ENCODE measurements at regions not wholly inside any gene's neighbourhood (a gene's known extent, or its start where the extent isn't known, plus 50 kb on each side); places are given as distances from the start of the nearest gene placed in this dataset.

GRCh38 chr7:68411742-68412141, 1186.5 kb upstream of the AUTS2 start:
- Histone ChIP-seq H3K27ac (no peak overlapping the region), H3K4me1 (no peaks in the 10 kb centered on the region), H3K4me3 (no peak overlapping the region), H3K36me3 (no peaks in the 10 kb centered on the region), H3K27me3 (no peaks in the 10 kb centered on the region), H3K9me3 (no peaks in the 10 kb centered on the region)
- DNase-seq, result no peak
- 75 to 78% methylated on average over 6 of the region's 6 CpGs for WGBS, 2 donors
- no peak for ATAC-seq (ENCODE audit: low FRiP score in 2 of 2)
- TF ChIP-seq EP300 (IDR thresholded peaks at IDR 0.05), result no peak
- no peak for TF ChIP-seq POLR2A (IDR thresholded peaks at IDR 0.05)
- no peak for TF ChIP-seq CTCF (IDR thresholded peaks at IDR 0.05)
- TF ChIP-seq POLR2AphosphoS5 (IDR thresholded peaks at IDR 0.05), result no peak

DNA sequence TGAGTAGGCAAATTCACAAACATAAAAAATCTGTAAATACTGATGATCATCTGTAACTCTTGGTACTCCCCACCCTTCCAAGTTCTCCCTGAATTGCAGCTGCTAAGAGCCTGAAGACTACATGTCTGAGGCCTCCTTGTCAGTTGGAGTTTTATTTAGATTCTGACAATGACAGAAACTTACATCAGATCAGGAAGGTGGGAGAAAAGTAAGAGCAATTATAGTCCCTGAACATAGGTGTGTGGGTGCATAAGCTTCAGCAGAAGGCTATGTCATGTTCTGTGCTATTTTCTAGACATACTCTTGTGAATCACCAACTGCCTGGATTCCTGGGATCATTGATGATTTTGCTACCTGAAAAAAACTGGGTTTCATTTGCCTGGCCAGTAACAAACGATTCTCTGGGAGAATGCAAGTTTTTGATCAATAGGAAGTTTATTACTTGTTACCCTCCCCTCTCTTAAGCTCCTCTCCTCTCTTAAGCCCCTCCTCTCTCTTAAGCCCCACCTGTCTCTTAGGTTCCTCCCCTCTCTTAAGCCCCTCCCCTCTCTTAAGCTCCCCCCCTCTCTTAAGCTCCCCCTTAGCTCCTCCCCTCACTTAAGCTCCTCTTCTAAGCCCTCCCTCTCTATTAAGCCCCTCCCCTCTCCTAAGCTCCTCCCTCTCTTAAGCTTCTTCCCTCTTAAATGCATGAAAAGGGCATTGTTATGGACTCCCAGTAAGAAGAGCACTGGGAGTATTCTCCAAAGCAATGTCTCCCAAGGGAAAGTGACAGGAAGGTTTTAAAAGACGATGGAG, 1183.4 kb upstream of the AUTS2 start:
- H3K9me3 ChIP-seq, result no peaks in the 10 kb centered on the region
- ATAC-seq (ENCODE audit: low FRiP score in 2 of 2), result no peak
- H3K36me3 ChIP-seq, result no peaks in the 10 kb centered on the region
- no peaks in the 10 kb centered on the region for H3K4me1 ChIP-seq
- TF ChIP-seq CTCF (IDR thresholded peaks at IDR 0.05) (no peak), POLR2AphosphoS5 (IDR thresholded peaks at IDR 0.05) (no peak), POLR2A (IDR thresholded peaks at IDR 0.05) (no peak), EP300 (IDR thresholded peaks at IDR 0.05) (no peak)
- H3K27me3 ChIP-seq, result no peaks in the 10 kb centered on the region
- H3K4me3 ChIP-seq, result no peak overlapping the region
- H3K27ac ChIP-seq, result no peak overlapping the region
- 80 to 92% methylated on average over 2 of the region's 2 CpGs for WGBS, 2 donors
- no peak for DNase-seq

DNA sequence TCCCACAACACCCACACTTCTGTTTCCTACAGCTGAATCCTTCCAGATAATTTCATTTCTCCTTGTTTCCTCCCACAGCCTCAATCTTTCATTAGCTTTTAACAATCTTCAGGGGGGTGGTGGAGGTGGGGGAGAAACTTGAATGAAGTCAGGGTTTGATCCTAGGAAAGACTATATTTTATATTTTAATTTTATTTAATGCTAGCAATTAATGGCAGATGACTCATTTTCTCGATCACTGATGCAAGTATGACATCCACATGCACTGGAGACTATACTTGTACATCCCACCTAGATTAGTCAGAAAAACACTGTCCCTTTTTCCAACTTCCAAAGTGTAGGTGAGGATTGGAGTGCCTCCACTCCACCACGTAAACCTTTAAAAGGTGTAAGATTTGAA, 1181.3 kb upstream of the AUTS2 start:
- TF ChIP-seq POLR2AphosphoS5 (IDR thresholded peaks at IDR 0.05), result no peak
- TF ChIP-seq CTCF (IDR thresholded peaks at IDR 0.05), result no peak
- TF ChIP-seq POLR2A (IDR thresholded peaks at IDR 0.05), result no peak
- no peak for TF ChIP-seq EP300 (IDR thresholded peaks at IDR 0.05)
- DNase-seq (no peak), ATAC-seq (ENCODE audit: low FRiP score in 2 of 2) (no peak)
- Histone ChIP-seq H3K4me1 (no peaks in the 10 kb centered on the region), H3K9me3 (no peaks in the 10 kb centered on the region), H3K27ac (no peak overlapping the region), H3K27me3 (no peaks in the 10 kb centered on the region), H3K4me3 (no peak overlapping the region), H3K36me3 (no peaks in the 10 kb centered on the region)
- 93 to 96% methylated on average over 2 of the region's 2 CpGs for WGBS, 2 donors

DNA sequence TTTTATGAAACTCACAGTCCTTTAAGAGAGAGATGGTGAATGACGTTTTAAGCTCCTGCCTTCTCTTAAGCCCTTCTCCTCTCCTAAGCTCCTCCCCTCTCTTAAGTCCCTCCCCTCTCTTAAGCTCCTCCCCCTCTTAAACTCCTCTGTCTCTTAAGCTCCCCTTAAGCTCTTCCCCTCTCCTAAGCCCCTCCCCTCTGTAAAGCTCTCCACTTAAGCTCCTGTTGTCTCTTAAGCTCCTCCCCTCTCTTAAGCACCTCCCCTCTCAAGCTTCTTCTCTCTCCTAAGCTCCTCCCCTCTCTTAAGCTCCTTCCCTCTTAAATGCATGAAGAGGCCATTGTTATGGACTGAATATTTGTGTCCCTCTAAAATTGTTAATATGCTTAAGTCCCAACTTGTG, 1180.6 kb upstream of the AUTS2 start:
- no peak for ATAC-seq (ENCODE audit: low FRiP score in 2 of 2)
- 40 to 50% methylated on average over 1 of the region's 1 CpG for WGBS, 2 donors
- no peak for TF ChIP-seq POLR2AphosphoS5 (IDR thresholded peaks at IDR 0.05)
- no peak for TF ChIP-seq CTCF (IDR thresholded peaks at IDR 0.05)
- no peak for TF ChIP-seq POLR2A (IDR thresholded peaks at IDR 0.05)
- TF ChIP-seq EP300 (IDR thresholded peaks at IDR 0.05), result no peak
- H3K27ac ChIP-seq, result no peak overlapping the region
- no peaks in the 10 kb centered on the region for H3K4me1 ChIP-seq
- H3K9me3 ChIP-seq, result no peaks in the 10 kb centered on the region
- H3K4me3 ChIP-seq, result no peak overlapping the region
- H3K36me3 ChIP-seq, result no peaks in the 10 kb centered on the region
- H3K27me3 ChIP-seq, result no peaks in the 10 kb centered on the region
- no peak for DNase-seq
